ENCODE measurements at regions not wholly inside any gene's neighbourhood (a gene's known extent, or its start where the extent isn't known, plus 50 kb on each side); places are given as distances from the start of the nearest gene placed in this dataset.

GRCh38 chr13:34752283-34752960 lies 189.6 kb upstream of the NBEA start:
- TF ChIP-seq POLR2A (IDR thresholded peaks at IDR 0.05) (no peak), EP300 (IDR thresholded peaks at IDR 0.05) (no peak), POLR2AphosphoS5 (IDR thresholded peaks at IDR 0.05) (no peak)
- TF ChIP-seq, protein P1, sequence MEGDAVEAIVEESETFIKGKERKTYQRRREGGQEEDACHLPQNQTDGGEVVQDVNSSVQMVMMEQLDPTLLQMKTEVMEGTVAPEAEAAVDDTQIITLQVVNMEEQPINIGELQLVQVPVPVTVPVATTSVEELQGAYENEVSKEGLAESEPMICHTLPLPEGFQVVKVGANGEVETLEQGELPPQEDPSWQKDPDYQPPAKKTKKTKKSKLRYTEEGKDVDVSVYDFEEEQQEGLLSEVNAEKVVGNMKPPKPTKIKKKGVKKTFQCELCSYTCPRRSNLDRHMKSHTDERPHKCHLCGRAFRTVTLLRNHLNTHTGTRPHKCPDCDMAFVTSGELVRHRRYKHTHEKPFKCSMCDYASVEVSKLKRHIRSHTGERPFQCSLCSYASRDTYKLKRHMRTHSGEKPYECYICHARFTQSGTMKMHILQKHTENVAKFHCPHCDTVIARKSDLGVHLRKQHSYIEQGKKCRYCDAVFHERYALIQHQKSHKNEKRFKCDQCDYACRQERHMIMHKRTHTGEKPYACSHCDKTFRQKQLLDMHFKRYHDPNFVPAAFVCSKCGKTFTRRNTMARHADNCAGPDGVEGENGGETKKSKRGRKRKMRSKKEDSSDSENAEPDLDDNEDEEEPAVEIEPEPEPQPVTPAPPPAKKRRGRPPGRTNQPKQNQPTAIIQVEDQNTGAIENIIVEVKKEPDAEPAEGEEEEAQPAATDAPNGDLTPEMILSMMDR (IDR thresholded peaks at IDR 0.05), result no peak
- Histone ChIP-seq H3K4me1 (peaks cover 0 to 32% (median 0%) of the 10 kb centered on the region in 3 donors), H3K9me3 (no peaks in the 10 kb centered on the region), H3K27ac (no peak overlapping the region), H3K36me3 (no peaks in the 10 kb centered on the region), H3K4me3 (no peak overlapping the region), H3K27me3 (no peaks in the 10 kb centered on the region)
- no peak for ATAC-seq
- WGBS, 2 donors (ENCODE audit: low coverage in 1 of 2), result 81 to 96% methylated on average over 5 to 9 of the region's 11 CpGs

DNA sequence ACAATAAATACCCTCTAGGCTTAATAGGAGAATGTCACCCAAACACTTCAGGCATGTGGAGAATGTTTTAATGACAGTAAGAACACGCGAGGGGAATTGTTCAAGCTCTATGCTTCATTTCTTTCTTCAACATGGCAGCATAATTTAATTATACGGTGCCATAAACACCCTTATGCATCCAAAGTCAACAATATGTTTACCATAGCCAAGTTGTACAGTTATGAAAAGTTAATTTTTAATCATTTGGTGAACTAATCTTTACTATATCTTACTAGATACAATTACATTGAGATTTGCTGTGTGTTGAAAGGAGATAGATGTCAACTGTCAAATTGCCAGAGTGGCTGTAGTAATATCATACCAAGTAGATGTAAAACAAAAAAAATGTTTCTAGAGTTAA lies 185.9 kb upstream of the NBEA start:
- Histone ChIP-seq H3K4me3 (no peak overlapping the region), H3K27me3 (no peaks in the 10 kb centered on the region), H3K4me1 (peaks cover 0 to under 1% (median 0%) of the 10 kb centered on the region in 3 donors), H3K36me3 (no peaks in the 10 kb centered on the region), H3K27ac (no peak overlapping the region), H3K9me3 (no peaks in the 10 kb centered on the region)
- WGBS, 2 donors (ENCODE audit: low coverage in 1 of 2), result 89 to 95% methylated on average over 3 of the region's 3 CpGs
- no peak for ATAC-seq
- TF ChIP-seq POLR2A (IDR thresholded peaks at IDR 0.05) (no peak), POLR2AphosphoS5 (IDR thresholded peaks at IDR 0.05) (no peak)
- TF ChIP-seq, protein P1 (IDR thresholded peaks at IDR 0.05), result no peak

DNA sequence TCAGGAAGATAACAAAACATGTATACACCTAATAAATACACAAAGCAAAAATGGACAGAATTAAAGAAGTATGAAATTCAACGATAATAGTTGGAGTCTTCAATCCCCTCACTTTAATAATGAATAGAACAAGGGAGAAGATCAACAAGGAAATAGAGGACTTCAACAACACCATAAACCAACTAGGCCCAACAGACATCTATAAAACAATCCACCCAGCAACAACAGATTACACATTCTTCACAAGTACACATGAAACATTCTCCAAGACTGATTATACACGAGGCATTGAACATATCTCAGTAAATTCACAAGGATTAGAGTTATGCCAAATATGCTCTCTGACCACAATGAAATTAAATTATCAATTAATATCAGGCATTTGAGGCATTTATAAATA lies 185.5 kb upstream of the NBEA start:
- Histone ChIP-seq H3K27ac (no peak overlapping the region), H3K4me3 (no peak overlapping the region), H3K27me3 (no peaks in the 10 kb centered on the region), H3K36me3 (no peaks in the 10 kb centered on the region), H3K9me3 (no peaks in the 10 kb centered on the region), H3K4me1 (no peaks in the 10 kb centered on the region)
- WGBS, 2 donors (ENCODE audit: low coverage in 1 of 2), result 73 to 86% methylated on average over 1 to 2 of the region's 2 CpGs
- no peak for ATAC-seq
- TF ChIP-seq EP300 (IDR thresholded peaks at IDR 0.05) (no peak), POLR2AphosphoS5 (IDR thresholded peaks at IDR 0.05) (no peak), POLR2A (IDR thresholded peaks at IDR 0.05) (no peak)
- TF ChIP-seq, protein P1 (IDR thresholded peaks at IDR 0.05), result no peak

GRCh38 chr13:34757441-34757840 lies 184.6 kb upstream of the NBEA start:
- Histone ChIP-seq H3K27me3 (no peaks in the 10 kb centered on the region), H3K36me3 (no peaks in the 10 kb centered on the region), H3K4me1 (no peaks in the 10 kb centered on the region), H3K4me3 (no peak overlapping the region), H3K9me3 (no peaks in the 10 kb centered on the region), H3K27ac (no peak overlapping the region)
- ATAC-seq, result no peak
- 86 to 92% methylated on average over 2 of the region's 2 CpGs for WGBS, 2 donors (ENCODE audit: low coverage in 1 of 2)
- TF ChIP-seq, protein P1 (IDR thresholded peaks at IDR 0.05), result no peak
- TF ChIP-seq POLR2A (IDR thresholded peaks at IDR 0.05), result no peak
- no peak for TF ChIP-seq EP300 (IDR thresholded peaks at IDR 0.05)
- TF ChIP-seq POLR2AphosphoS5 (IDR thresholded peaks at IDR 0.05), result no peak

- TF ChIP-seq, protein P1 (IDR thresholded peaks at IDR 0.05), result no peak
- TF ChIP-seq EP300 (IDR thresholded peaks at IDR 0.05) (no peak), POLR2A (IDR thresholded peaks at IDR 0.05) (no peak), POLR2AphosphoS5 (IDR thresholded peaks at IDR 0.05) (no peak)
- Histone ChIP-seq H3K36me3 (no peaks in the 10 kb centered on the region), H3K9me3 (no peaks in the 10 kb centered on the region), H3K27me3 (no peaks in the 10 kb centered on the region), H3K4me1 (no peaks in the 10 kb centered on the region), H3K4me3 (no peak overlapping the region), H3K27ac (no peak overlapping the region)
- WGBS, 2 donors (ENCODE audit: low coverage in 1 of 2), result 66 to 67% methylated on average over 2 of the region's 2 CpGs
- ATAC-seq, result no peak
Observed at GRCh38 chr13:34758628-34759027, 183.4 kb upstream of the NBEA start.

All from gastroesophageal sphincter (tissue), 4 donors.